Omental fat pad (tissue), 3 donors: ENCODE measurements at regions not wholly inside any gene's neighbourhood (a gene's known extent, or its start where the extent isn't known, plus 50 kb on each side); places are given as distances from the start of the nearest gene placed in this dataset.
"Not testable (repeated sequence)": the region's sequence is repeated elsewhere in the genome, so short reads cannot be mapped to it uniquely, and the experiment has no call there.

ENCODE experiments used
- ATAC-seq: fragments of 150-250 bp; one replicate; pipeline ENCODE4 v1.9.1; 2016; ENCODE audit warnings: mild to moderate bottlenecking, moderate library complexity; ENCODE audit not compliant: low FRiP score
- DNase-seq: peaks from one replicate; pipeline ENCODE4 v3.0.0-alpha.2; 2019; ENCODE audit warnings: low spot score
- TF ChIP-seq, protein P1 (sequence below), 3 donors: fragments of 450-650 bp; IDR thresholded peaks; one replicate each; pipeline ENCODE4 v1.5.1; 2016 to 2017; ENCODE audit warnings: antibody characterized with exemption in 3 of 3, mild to moderate bottlenecking in 3 of 3, moderate library complexity in 2 of 3

DNA sequence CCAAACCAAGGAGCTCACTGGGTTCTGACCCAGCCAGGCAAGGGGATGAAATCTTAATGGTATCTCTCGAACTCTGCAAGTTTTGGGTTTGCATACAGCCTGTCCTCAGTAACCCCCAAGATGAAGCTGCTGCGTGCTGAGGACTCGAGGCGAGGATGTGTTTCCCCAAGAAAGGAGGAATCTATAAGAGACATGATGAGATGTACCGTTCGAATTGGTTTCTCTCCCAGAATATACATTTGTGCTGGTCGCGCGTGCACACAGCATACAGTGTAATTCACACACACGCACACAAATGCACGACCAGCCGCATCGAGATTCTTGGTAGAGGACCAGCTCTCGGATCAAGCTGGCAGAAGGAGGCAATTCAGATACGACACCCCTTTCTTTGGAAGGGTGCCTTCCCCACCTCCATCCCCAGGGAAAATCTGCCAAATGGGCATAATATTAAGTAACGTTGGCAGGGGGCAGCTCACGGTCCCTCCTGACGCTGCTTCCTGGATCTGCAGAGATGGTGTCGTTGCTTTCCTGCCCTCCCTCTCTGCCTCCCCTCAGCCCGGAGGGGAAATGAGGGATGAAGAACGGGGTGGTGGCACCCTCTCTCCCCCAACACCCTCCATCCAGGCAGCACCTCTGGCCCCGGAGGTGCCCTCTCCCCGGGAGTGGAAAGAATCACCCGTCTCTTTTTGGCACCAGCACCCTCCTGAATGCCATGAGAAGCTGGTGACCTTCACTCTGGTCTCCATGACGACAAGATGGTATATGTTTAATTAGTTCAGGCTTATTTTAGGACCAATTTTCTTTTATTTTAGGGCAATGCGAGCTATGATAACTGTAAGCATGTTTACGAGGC lies 310.2 kb downstream of the ZNF536 start:
- ATAC-seq (no peak), DNase-seq (no peak)
- TF ChIP-seq, protein P1, sequence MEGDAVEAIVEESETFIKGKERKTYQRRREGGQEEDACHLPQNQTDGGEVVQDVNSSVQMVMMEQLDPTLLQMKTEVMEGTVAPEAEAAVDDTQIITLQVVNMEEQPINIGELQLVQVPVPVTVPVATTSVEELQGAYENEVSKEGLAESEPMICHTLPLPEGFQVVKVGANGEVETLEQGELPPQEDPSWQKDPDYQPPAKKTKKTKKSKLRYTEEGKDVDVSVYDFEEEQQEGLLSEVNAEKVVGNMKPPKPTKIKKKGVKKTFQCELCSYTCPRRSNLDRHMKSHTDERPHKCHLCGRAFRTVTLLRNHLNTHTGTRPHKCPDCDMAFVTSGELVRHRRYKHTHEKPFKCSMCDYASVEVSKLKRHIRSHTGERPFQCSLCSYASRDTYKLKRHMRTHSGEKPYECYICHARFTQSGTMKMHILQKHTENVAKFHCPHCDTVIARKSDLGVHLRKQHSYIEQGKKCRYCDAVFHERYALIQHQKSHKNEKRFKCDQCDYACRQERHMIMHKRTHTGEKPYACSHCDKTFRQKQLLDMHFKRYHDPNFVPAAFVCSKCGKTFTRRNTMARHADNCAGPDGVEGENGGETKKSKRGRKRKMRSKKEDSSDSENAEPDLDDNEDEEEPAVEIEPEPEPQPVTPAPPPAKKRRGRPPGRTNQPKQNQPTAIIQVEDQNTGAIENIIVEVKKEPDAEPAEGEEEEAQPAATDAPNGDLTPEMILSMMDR (IDR thresholded peaks at IDR 0.05): no peak

GRCh38 chr19:30681162-30682100 lies 309.2 kb downstream of the ZNF536 start:
- ATAC-seq: no peak
- no peak for DNase-seq
- TF ChIP-seq, protein P1 (IDR thresholded peaks at IDR 0.05): no peak

GRCh38 chr19:30680399-30680798 lies 308.2 kb downstream of the ZNF536 start:
- DNase-seq, ATAC-seq: not testable (repeated sequence)

DNA sequence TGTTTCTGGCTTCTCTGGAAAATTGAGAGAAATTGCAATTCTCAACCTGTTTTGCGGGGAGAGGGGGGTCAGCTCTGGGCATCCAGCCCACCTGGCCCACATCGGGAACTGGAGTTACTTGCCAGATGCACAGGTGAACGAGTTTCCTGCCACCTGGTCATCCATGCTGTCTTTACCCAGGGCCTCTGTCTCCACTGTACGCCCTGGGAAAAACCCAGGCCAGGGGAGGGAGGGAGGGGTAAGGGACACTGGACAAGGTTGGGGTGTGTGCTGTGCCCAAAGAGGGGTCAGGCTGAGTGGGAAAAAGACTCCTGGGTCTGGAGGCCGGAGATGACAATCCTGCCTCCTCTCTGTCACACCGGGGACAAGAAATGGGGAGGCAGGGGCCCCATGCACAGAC lies 307.6 kb downstream of the ZNF536 start:
- TF ChIP-seq, protein P1 (IDR thresholded peaks at IDR 0.05): no peak
- ATAC-seq: no peak
- DNase-seq: no peak

GRCh38 chr19:30679153-30679702 lies 307.0 kb downstream of the ZNF536 start:
- ATAC-seq (no peak), DNase-seq (no peak)
- TF ChIP-seq, protein P1 (IDR thresholded peaks at IDR 0.05): no peak

DNA sequence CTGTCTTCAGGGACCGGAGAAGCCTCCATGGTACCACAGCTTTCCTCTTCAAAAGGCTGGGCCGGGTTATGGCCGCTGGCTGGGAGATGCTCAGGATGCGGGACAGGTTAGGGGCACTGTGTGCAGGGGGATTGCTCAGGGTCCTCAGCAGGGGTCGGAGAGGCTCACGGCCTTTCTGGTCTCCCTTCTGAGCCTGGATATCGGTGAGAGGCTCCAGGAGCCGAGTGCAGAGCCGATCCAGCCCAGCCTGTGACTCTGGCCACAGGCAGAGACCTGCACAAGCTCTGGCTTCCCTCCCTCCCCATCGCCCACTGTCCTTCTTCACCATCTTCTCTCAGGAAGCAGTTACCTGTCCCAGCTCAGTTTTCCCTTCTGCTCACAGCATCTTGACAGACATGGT lies 306.0 kb downstream of the ZNF536 start:
- ATAC-seq (no peak), DNase-seq (no peak)
- TF ChIP-seq, protein P1 (IDR thresholded peaks at IDR 0.05): no peak

GRCh38 chr19:30677702-30678101 lies 305.5 kb downstream of the ZNF536 start:
- TF ChIP-seq, protein P1 (IDR thresholded peaks at IDR 0.05): no peak
- no peak for ATAC-seq
- no peak for DNase-seq
